A549 (cell line): ENCODE measurements at regions not wholly inside any gene's neighbourhood (a gene's known extent, or its start where the extent isn't known, plus 50 kb on each side); places are given as distances from the start of the nearest gene placed in this dataset.

Experiments used
- CEBPB ChIP-seq, 2 experiments: fragments of >200 bp in 1 of 2; sonication (Bioruptor Twin) in 1 of 2; formaldehyde crosslinking in 1 of 2; IDR thresholded peaks; 2 replicates each; pipeline ENCODE4 v1.6.1; 2012 to 2016
- CHD2 ChIP-seq: fragments of 150-350 bp; IDR thresholded peaks from 2 replicates; pipeline ENCODE4 v1.6.1; 2014; ENCODE audit warnings: low read length; ENCODE audit not compliant: partially characterized antibody
- EP300 ChIP-seq, 2 experiments: fragments of >200 bp; sonication (Bioruptor Twin); formaldehyde crosslinking; IDR thresholded peaks; 2 replicates in 1 of 2; 3 replicates in 1 of 2; pipeline ENCODE4 v1.6.1; 2016 to 2017
- ESRRA ChIP-seq: fragments of 150-350 bp; IDR thresholded peaks from 2 replicates; pipeline ENCODE4 v1.6.1; 2014; ENCODE audit warnings: mild to moderate bottlenecking, low read length, borderline replicate concordance
- MAFK ChIP-seq: fragments of 450-650 bp; IDR thresholded peaks from 2 replicates; pipeline ENCODE4 v1.6.1; 2014; ENCODE audit not compliant: partially characterized antibody
- MAZ ChIP-seq: fragments of 150-350 bp; IDR thresholded peaks from 2 replicates; pipeline ENCODE4 v1.6.1; 2014; ENCODE audit warnings: antibody characterized with exemption, low read depth, low read length, borderline replicate concordance
- PHF8 ChIP-seq: fragments of 200-600 bp; sonication (generic); IDR thresholded peaks from 2 replicates; pipeline ENCODE4 v1.6.1; 2016; ENCODE audit warnings: low read depth, mild to moderate bottlenecking, antibody characterized with exemption, moderate library complexity, borderline replicate concordance
- POLR2A ChIP-seq: IDR thresholded peaks from 2 replicates; pipeline ENCODE4 v1.6.1; 2012; ENCODE audit warnings: mild to moderate bottlenecking, low read length
- POLR2AphosphoS2 ChIP-seq: conservative IDR thresholded peaks from 2 replicates; pipeline ENCODE4 v1.6.1; 2012; ENCODE audit warnings: low read length, improper control_type of control experiment, inconsistent platforms
- RNF2 ChIP-seq: fragments of 200-600 bp; sonication (generic); IDR thresholded peaks from 2 replicates; pipeline ENCODE4 v1.6.1; 2016; ENCODE audit warnings: low read depth, mild to moderate bottlenecking, antibody characterized with exemption, moderate library complexity, borderline replicate concordance
- SREBF2 ChIP-seq: fragments of 450-650 bp; IDR thresholded peaks from 2 replicates; pipeline ENCODE4 v1.6.1; 2014; ENCODE audit warnings: mild to moderate bottlenecking, moderate library complexity
- TF ChIP-seq, protein P1 (sequence below): fragments of >200 bp; sonication (Bioruptor Twin); formaldehyde crosslinking; IDR thresholded peaks from 3 replicates; pipeline ENCODE4 v1.5.1; 2016

DNA sequence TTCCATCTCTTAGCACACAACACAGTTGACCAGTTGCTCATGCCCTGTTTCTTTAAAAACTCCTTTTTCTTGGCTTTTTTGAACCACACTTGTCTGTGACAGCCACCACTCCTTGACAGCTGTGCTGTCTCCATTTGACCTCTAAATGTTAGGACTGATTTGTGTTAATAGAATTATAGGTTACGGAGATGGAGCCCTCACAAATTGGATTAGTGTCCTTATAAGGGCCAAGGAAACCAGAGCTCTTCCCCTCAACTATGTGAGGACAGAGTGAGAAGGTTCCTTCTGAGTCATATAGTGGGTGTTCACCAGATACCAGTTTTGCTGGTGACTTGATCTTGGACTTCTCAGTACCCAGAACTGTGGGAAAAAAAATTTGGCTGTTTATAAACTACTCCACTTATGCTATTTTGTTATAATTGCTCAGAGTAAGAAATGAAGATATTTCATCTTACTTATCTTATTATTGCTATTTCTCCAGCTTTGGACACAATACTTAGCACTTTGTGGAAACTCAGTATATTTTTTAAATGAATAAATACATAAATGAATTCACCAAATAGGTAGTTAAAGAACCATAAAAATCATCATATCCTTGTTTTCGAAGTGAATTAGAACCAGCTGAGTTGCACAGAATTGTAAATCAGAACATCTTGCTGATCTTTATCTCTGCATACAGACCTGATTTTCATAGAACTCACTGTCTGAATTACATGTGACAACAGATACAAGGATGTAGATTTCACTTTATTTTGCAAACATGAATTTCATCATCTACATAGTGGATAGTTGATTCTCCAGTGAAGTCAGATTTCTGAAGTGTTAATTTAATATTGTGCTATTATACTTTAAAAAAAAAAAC is 598.5 kb upstream of the IRAK1BP1 start:
- TF ChIP-seq POLR2A = no peak
- no peak for TF ChIP-seq EP300 (IDR thresholded peaks at IDR 0.05)
- TF ChIP-seq, protein P1, sequence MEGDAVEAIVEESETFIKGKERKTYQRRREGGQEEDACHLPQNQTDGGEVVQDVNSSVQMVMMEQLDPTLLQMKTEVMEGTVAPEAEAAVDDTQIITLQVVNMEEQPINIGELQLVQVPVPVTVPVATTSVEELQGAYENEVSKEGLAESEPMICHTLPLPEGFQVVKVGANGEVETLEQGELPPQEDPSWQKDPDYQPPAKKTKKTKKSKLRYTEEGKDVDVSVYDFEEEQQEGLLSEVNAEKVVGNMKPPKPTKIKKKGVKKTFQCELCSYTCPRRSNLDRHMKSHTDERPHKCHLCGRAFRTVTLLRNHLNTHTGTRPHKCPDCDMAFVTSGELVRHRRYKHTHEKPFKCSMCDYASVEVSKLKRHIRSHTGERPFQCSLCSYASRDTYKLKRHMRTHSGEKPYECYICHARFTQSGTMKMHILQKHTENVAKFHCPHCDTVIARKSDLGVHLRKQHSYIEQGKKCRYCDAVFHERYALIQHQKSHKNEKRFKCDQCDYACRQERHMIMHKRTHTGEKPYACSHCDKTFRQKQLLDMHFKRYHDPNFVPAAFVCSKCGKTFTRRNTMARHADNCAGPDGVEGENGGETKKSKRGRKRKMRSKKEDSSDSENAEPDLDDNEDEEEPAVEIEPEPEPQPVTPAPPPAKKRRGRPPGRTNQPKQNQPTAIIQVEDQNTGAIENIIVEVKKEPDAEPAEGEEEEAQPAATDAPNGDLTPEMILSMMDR = no peak
- TF ChIP-seq MAZ = no peak
- TF ChIP-seq CHD2 = no peak
- TF ChIP-seq POLR2AphosphoS2 = no peak
- TF ChIP-seq MAFK = no peak
- no peak for TF ChIP-seq CEBPB (IDR thresholded peaks at IDR 0.05)
- no peak for TF ChIP-seq PHF8
- no peak for TF ChIP-seq RNF2
- TF ChIP-seq ESRRA = no peak
- no peak for TF ChIP-seq SREBF2
